ENCODE measurements at regions not wholly inside any gene's neighbourhood (a gene's known extent, or its start where the extent isn't known, plus 50 kb on each side); places are given as distances from the start of the nearest gene placed in this dataset.

DNA sequence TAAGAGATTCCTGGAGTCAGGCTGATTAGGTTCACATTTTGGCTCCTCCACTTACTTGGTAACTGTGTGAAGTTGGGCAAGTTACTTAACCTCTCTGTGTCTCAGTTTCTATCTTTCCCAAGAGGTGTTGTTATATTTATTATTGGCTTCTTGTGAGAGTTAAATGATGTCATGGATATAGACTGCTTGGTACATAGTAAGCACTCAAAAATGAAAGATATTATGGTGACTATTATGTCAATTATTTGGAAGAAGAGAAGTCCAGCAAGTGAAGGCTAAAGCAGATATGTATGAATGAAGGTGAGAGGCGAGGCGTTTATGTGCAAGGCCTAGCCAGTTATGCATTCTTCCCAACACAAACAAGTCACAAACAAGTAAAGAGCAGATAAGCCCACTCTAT, 417.4 kb downstream of the TSN start (continued):
- no peak for TF ChIP-seq GTF2F1 (IDR thresholded peaks at IDR 0.05; ENCODE audit: borderline replicate concordance, low read depth, low read length)
- TF ChIP-seq POU5F1 (IDR thresholded peaks at IDR 0.05; ENCODE audit: low read depth, low read length), result no peak
- no peak for TF ChIP-seq ZNF274 (IDR thresholded peaks at IDR 0.05; ENCODE audit: borderline replicate concordance, extremely low read depth, low read length)
- no peak for TF ChIP-seq EZH2 (IDR thresholded peaks at IDR 0.05; ENCODE audit: low read depth, low read length, severe bottlenecking)
- no peak for TF ChIP-seq BACH1 (IDR thresholded peaks at IDR 0.05; ENCODE audit: low read length)
